Kidney epithelial cell (primary cell): ENCODE measurements at regions not wholly inside any gene's neighbourhood (a gene's known extent, or its start where the extent isn't known, plus 50 kb on each side); places are given as distances from the start of the nearest gene placed in this dataset.

Experiments used
- DNase-seq: peaks from one replicate; pipeline ENCODE4 v3.0.0-alpha.2; 2010; ENCODE audit warnings: low read depth
- H3K27me3 ChIP-seq: 2 replicates; pipeline ENCODE4 v1.6.0; 2011; ENCODE audit warnings: low read length; ENCODE audit not compliant: control insufficient read depth, insufficient read depth
- H3K36me3 ChIP-seq: 2 replicates; pipeline ENCODE4 v1.5.1; 2011; ENCODE audit warnings: low read length; ENCODE audit not compliant: control insufficient read depth, insufficient read depth
- H3K4me3 ChIP-seq: 2 replicates; pipeline ENCODE4 v1.5.1; 2011; ENCODE audit warnings: low read depth, mild to moderate bottlenecking, control low read depth, low read length
- CTCF ChIP-seq: IDR thresholded peaks from 2 replicates; pipeline ENCODE4 v1.5.1; 2011; ENCODE audit warnings: mild to moderate bottlenecking, moderate library complexity, low read length, control low read depth, inconsistent platforms; ENCODE audit not compliant: insufficient read depth, poor library complexity, severe bottlenecking

- no peak for DNase-seq
- no peaks in the 10 kb centered on the region for H3K27me3 ChIP-seq
- H3K4me3 ChIP-seq = no peak overlapping the region
- no peak for TF ChIP-seq CTCF
- H3K36me3 ChIP-seq = no peaks in the 10 kb centered on the region
Observed at GRCh38 chr5:31096238-31096865, 97.1 kb upstream of the CDH6 start.

- no peak for TF ChIP-seq CTCF
- H3K27me3 ChIP-seq = no peaks in the 10 kb centered on the region
- no peak for DNase-seq
- no peaks in the 10 kb centered on the region for H3K36me3 ChIP-seq
- H3K4me3 ChIP-seq = no peak overlapping the region
Observed at GRCh38 chr5:31095796-31096195, 97.7 kb upstream of the CDH6 start.

GRCh38 chr5:31091501-31091900 is 102.0 kb upstream of the CDH6 start:
- H3K36me3 ChIP-seq = no peaks in the 10 kb centered on the region
- no peaks in the 10 kb centered on the region for H3K27me3 ChIP-seq
- no peak overlapping the region for H3K4me3 ChIP-seq
- no peak for DNase-seq
- no peak for TF ChIP-seq CTCF

- H3K36me3 ChIP-seq = no peaks in the 10 kb centered on the region
- no peaks in the 10 kb centered on the region for H3K27me3 ChIP-seq
- TF ChIP-seq CTCF = no peak
- H3K4me3 ChIP-seq = no peak overlapping the region
- no peak for DNase-seq
Observed at GRCh38 chr5:31090467-31090866, 103.0 kb upstream of the CDH6 start.

GRCh38 chr5:31086839-31087415 is 106.6 kb upstream of the CDH6 start:
- H3K36me3 ChIP-seq = no peaks in the 10 kb centered on the region
- TF ChIP-seq CTCF = no peak
- H3K4me3 ChIP-seq = no peak overlapping the region
- DNase-seq = no peak
- H3K27me3 ChIP-seq = no peaks in the 10 kb centered on the region

- no peaks in the 10 kb centered on the region for H3K27me3 ChIP-seq
- TF ChIP-seq CTCF = no peak
- no peak overlapping the region for H3K4me3 ChIP-seq
- H3K36me3 ChIP-seq = no peaks in the 10 kb centered on the region
- DNase-seq = no peak
Observed at GRCh38 chr5:31084871-31085270, 108.6 kb upstream of the CDH6 start.
